Neural cell (in vitro differentiated cells): ENCODE measurements at regions not wholly inside any gene's neighbourhood (a gene's known extent, or its start where the extent isn't known, plus 50 kb on each side); places are given as distances from the start of the nearest gene placed in this dataset.

ENCODE experiments used
- H2AFZ ChIP-seq: fragments of 200-600, 300-800 bp; sonication (generic), shearing (Covaris generic); 2 replicates; pipeline ENCODE4 v1.6.0; 2014; ENCODE audit warnings: low read depth, mild to moderate bottlenecking, antibody characterized with exemption, low read length, moderate library complexity
- H3F3A ChIP-seq: fragments of 200-600 bp; shearing (Covaris generic); 2 replicates; pipeline ENCODE4 v1.6.1; 2016; ENCODE audit warnings: mild to moderate bottlenecking, moderate library complexity, mixed read lengths, antibody characterized with exemption, low read length; ENCODE audit not compliant: insufficient read depth, poor library complexity, severe bottlenecking
- H3K27ac ChIP-seq: fragments of 200-600, 300-800 bp; sonication (generic), shearing (Covaris generic); 2 replicates; pipeline ENCODE4 v1.5.1; 2014; ENCODE audit warnings: mild to moderate bottlenecking, low read length, moderate library complexity
- H3K27me3 ChIP-seq: fragments of 300-800, 200-600 bp; sonication (generic), shearing (Covaris generic); 2 replicates; pipeline ENCODE4 v1.6.0; 2014; ENCODE audit warnings: mild to moderate bottlenecking, low read depth, low read length, moderate library complexity; ENCODE audit not compliant: insufficient read depth
- H3K36me3 ChIP-seq: fragments of 300-800, 200-600 bp; sonication (generic), shearing (Covaris generic); 2 replicates; pipeline ENCODE4 v1.5.1; 2014; ENCODE audit warnings: mild to moderate bottlenecking, antibody characterized with exemption, low read length, moderate library complexity; ENCODE audit not compliant: insufficient read depth
- H3K4me2 ChIP-seq: fragments of 300-800, 200-600 bp; sonication (generic), shearing (Covaris generic); 2 replicates; pipeline ENCODE4 v1.6.0; 2014; ENCODE audit warnings: mild to moderate bottlenecking, low read length
- H3K4me3 ChIP-seq: fragments of 300-800, 200-600 bp; sonication (generic), shearing (Covaris generic); 2 replicates; pipeline ENCODE4 v1.5.1; 2014; ENCODE audit warnings: mild to moderate bottlenecking, low read length, moderate library complexity
- H3K79me2 ChIP-seq: fragments of 200-600 bp; shearing (Covaris generic); replicated peaks from 2 replicates; pipeline ENCODE4 v1.6.0; 2014; ENCODE audit warnings: mild to moderate bottlenecking, low read length, moderate library complexity; ENCODE audit not compliant: insufficient read depth
- H3K9ac ChIP-seq: fragments of 300-800, 200-600 bp; sonication (generic), shearing (Covaris generic); 2 replicates; pipeline ENCODE4 v1.6.1; 2016; ENCODE audit warnings: mild to moderate bottlenecking, low read length, mixed read lengths
- H3K9me2 ChIP-seq: fragments of 200-600 bp; shearing (Covaris generic); 2 replicates; pipeline ENCODE4 v1.6.1; 2016; ENCODE audit warnings: mild to moderate bottlenecking, low read length, mixed read lengths; ENCODE audit not compliant: insufficient read depth
- H3K9me3 ChIP-seq: fragments of 200-600, 300-800 bp; sonication (generic), shearing (Covaris generic); 2 replicates; pipeline ENCODE4 v1.6.1; 2016; ENCODE audit warnings: mild to moderate bottlenecking, mixed run types, low read length, moderate library complexity, mixed read lengths
- H4K20me1 ChIP-seq: fragments of 200-600 bp; shearing (Covaris generic); 2 replicates; pipeline ENCODE4 v1.6.1; 2016; ENCODE audit warnings: mild to moderate bottlenecking, mixed run types; ENCODE audit not compliant: insufficient read depth
- CTCF ChIP-seq: fragments of 450-650 bp; IDR thresholded peaks from 2 replicates; pipeline ENCODE4 v1.5.1; 2014; ENCODE audit warnings: antibody characterized with exemption, mild to moderate bottlenecking, moderate library complexity; ENCODE audit not compliant: poor library complexity, severe bottlenecking
- EP300 ChIP-seq: fragments of 450-650 bp; conservative IDR thresholded peaks from 2 replicates; pipeline ENCODE4 v1.6.1; 2014; ENCODE audit warnings: antibody characterized with exemption, mild to moderate bottlenecking, moderate library complexity; ENCODE audit not compliant: poor library complexity, severe bottlenecking
- EZH2 ChIP-seq: fragments of 200-600, 300-800 bp; shearing (Covaris generic), sonication (generic); IDR thresholded peaks from 2 replicates; pipeline ENCODE4 v1.6.1; 2014; ENCODE audit warnings: antibody characterized with exemption, low read length, borderline replicate concordance, mild to moderate bottlenecking; ENCODE audit not compliant: insufficient read depth, poor library complexity, severe bottlenecking
- MXI1 ChIP-seq: fragments of 450-650 bp; conservative IDR thresholded peaks from 2 replicates; pipeline ENCODE4 v1.6.1; 2014; ENCODE audit warnings: antibody characterized with exemption, mild to moderate bottlenecking; ENCODE audit not compliant: poor library complexity, severe bottlenecking
- POLR2AphosphoS5 ChIP-seq: IDR thresholded peaks from 2 replicates; pipeline ENCODE4 v1.6.1; 2012
- RAD21 ChIP-seq: fragments of 450-650 bp; conservative IDR thresholded peaks from 2 replicates; pipeline ENCODE4 v1.6.1; 2014; ENCODE audit warnings: antibody characterized with exemption, mild to moderate bottlenecking, moderate library complexity
- REST ChIP-seq: IDR thresholded peaks from 2 replicates; pipeline ENCODE4 v1.6.1; 2012; ENCODE audit warnings: borderline replicate concordance
- SMC3 ChIP-seq: fragments of 450-650 bp; conservative IDR thresholded peaks from 2 replicates; pipeline ENCODE4 v1.6.1; 2014; ENCODE audit warnings: antibody characterized with exemption, mild to moderate bottlenecking, moderate library complexity; ENCODE audit not compliant: poor library complexity
- TAF1 ChIP-seq: IDR thresholded peaks from 2 replicates; pipeline ENCODE4 v1.6.1; 2012; ENCODE audit warnings: low read depth

- Histone ChIP-seq H3K4me3 (no peak overlapping the region), H3K27ac (no peak overlapping the region), H3K4me2 (no peak overlapping the region), H3K9me3 (no peaks in the 10 kb centered on the region), H3K9ac (no peak overlapping the region), H3K27me3 (no peaks in the 10 kb centered on the region), H2AFZ (no peak overlapping the region), H3F3A (no peaks in the 10 kb centered on the region), H3K79me2 (no peaks in the 10 kb centered on the region), H3K36me3 (no peaks in the 10 kb centered on the region), H3K9me2 (no peaks in the 10 kb centered on the region), H4K20me1 (no peaks in the 10 kb centered on the region)
- TF ChIP-seq MXI1, result no peak
- TF ChIP-seq CTCF, result no peak
- no peak for TF ChIP-seq EZH2
- TF ChIP-seq RAD21, result no peak
- no peak for TF ChIP-seq SMC3
- no peak for TF ChIP-seq POLR2AphosphoS5
- TF ChIP-seq REST, result no peak
- TF ChIP-seq TAF1, result no peak
- TF ChIP-seq EP300, result no peak
Measured at GRCh38 chrY:13805736-13806067, 102.0 kb downstream of the TMSB4Y start.

- no peak overlapping the region for H2AFZ ChIP-seq
- H3K79me2 ChIP-seq, result no peaks in the 10 kb centered on the region
- no peaks in the 10 kb centered on the region for H3K9me2 ChIP-seq
- TF ChIP-seq EP300 (no peak), RAD21 (no peak), MXI1 (no peak), POLR2AphosphoS5 (no peak), EZH2 (no peak), REST (no peak), SMC3 (no peak)
- no peak overlapping the region for H3K4me2 ChIP-seq
- no peak overlapping the region for H3K27ac ChIP-seq
- H3K4me3 ChIP-seq, result no peak overlapping the region
- H3K36me3 ChIP-seq, result no peaks in the 10 kb centered on the region
- no peak overlapping the region for H3K9ac ChIP-seq
- no peaks in the 10 kb centered on the region for H3K27me3 ChIP-seq
- no peaks in the 10 kb centered on the region for H4K20me1 ChIP-seq
- H3K9me3 ChIP-seq, result no peaks in the 10 kb centered on the region
- no peaks in the 10 kb centered on the region for H3F3A ChIP-seq
Measured at GRCh38 chrY:13830089-13830488, 126.4 kb downstream of the TMSB4Y start.
